ENCODE measurements at regions not wholly inside any gene's neighbourhood (a gene's known extent, or its start where the extent isn't known, plus 50 kb on each side); places are given as distances from the start of the nearest gene placed in this dataset.

DNA sequence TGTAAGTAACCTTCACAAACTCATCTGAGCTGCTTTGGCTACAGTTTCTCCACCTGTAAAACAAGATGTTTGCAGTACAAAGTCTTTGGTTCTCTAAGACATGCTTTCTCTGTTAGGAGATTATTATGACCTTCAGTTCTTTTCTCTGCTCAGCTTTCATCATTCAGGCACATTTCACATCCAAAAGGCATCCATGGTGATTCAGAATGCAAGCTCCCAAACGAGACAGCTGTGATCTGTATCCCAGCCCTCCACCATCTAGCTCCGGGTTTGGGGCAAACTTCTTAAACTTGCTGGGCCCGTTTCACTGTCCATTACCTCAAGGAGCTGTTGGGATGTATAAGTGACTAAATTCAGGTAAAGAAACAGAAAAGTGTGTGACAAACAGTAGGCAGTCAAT is 95.8 kb upstream of the COL1A2 start:
- Mint-ChIP-seq H3K27me3 (ENCODE audit: low read depth, unreplicated experiment) (no peaks in the 10 kb centered on the region), H3K9me3 (ENCODE audit: unreplicated experiment) (no peaks in the 10 kb centered on the region), H3K4me1 (ENCODE audit: low read depth, unreplicated experiment) (peaks cover 76% of the 10 kb centered on the region), H3K27ac (ENCODE audit: unreplicated experiment) (peak overlapping the region; percentile 99), H3K36me3 (ENCODE audit: low read depth, unreplicated experiment) (no peaks in the 10 kb centered on the region), H3K4me3 (ENCODE audit: unreplicated experiment) (peak overlapping the region; percentile 75)
- no peaks in the 10 kb centered on the region for H3K36me3 ChIP-seq (ENCODE audit: insufficient read depth, low read length)
- FAIRE-seq = no peak
- TF ChIP-seq, protein P1, sequence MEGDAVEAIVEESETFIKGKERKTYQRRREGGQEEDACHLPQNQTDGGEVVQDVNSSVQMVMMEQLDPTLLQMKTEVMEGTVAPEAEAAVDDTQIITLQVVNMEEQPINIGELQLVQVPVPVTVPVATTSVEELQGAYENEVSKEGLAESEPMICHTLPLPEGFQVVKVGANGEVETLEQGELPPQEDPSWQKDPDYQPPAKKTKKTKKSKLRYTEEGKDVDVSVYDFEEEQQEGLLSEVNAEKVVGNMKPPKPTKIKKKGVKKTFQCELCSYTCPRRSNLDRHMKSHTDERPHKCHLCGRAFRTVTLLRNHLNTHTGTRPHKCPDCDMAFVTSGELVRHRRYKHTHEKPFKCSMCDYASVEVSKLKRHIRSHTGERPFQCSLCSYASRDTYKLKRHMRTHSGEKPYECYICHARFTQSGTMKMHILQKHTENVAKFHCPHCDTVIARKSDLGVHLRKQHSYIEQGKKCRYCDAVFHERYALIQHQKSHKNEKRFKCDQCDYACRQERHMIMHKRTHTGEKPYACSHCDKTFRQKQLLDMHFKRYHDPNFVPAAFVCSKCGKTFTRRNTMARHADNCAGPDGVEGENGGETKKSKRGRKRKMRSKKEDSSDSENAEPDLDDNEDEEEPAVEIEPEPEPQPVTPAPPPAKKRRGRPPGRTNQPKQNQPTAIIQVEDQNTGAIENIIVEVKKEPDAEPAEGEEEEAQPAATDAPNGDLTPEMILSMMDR (IDR thresholded peaks at IDR 0.05; ENCODE audit: insufficient read depth, low read depth, low read length) = no peak
- TF ChIP-seq EZH2 (IDR thresholded peaks at IDR 0.05; ENCODE audit: insufficient read depth, low read length) = no peak
- peaks cover 70% of the 10 kb centered on the region for H3K4me1 ChIP-seq (ENCODE audit: insufficient read depth, low read length)
- H2AFZ ChIP-seq (ENCODE audit: low read depth, low read length) = peak overlapping the region; percentile 14
- H3K27ac ChIP-seq (ENCODE audit: low read depth, low read length) = peak overlapping the region; percentile 100
- peak overlapping the region; percentile 77 for H3K4me2 ChIP-seq (ENCODE audit: low read length)
- peak; percentile 72 for DNase-seq (ENCODE audit: low read depth)
- no peaks in the 10 kb centered on the region for H4K20me1 ChIP-seq (ENCODE audit: insufficient read depth, low read length)
- H3K27me3 ChIP-seq (ENCODE audit: insufficient read depth, low read length) = no peaks in the 10 kb centered on the region
- no peaks in the 10 kb centered on the region for H3K9me3 ChIP-seq (ENCODE audit: insufficient read depth, low read depth, low read length)
- H3K9ac ChIP-seq (ENCODE audit: low read length) = peak overlapping the region; percentile 70
- no peak overlapping the region for H3K4me3 ChIP-seq (ENCODE audit: insufficient read depth, low read depth, low read length)
- peaks cover 16% of the 10 kb centered on the region for H3K79me2 ChIP-seq (ENCODE audit: insufficient read depth, low read length)

DNA sequence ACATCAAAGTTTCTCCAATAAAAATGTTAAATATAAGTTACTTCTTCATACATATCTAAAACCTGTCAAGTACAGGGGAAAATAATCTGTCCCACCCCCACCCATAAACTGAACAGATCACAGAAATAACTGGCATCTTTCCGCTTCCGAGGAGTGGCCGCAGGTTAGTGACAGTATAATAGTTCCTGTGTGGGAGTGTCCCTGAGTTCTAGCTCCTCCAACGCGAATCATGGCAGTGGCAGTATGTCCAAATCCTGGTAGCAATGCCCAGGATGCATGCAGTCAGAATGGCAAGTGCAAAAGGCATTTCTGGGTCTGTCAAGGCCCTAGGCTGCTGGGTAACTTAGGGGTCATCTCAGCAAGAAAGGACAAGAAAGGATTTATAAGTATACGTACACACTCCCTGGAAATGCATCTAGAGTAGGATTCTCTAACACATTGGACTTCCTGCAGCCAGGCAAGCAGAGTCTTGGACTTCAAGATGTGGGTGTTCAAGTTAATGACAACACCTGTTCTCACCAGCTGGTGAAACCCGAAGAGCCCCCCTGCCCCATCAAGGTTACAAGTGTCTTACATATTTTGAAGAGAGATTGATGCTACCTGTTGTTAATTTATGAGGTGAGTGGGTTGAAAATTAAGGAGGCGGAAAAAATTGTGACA is 94.4 kb upstream of the COL1A2 start:
- Mint-ChIP-seq H3K4me3 (ENCODE audit: unreplicated experiment) (peak overlapping the region; percentile 77), H3K27me3 (ENCODE audit: low read depth, unreplicated experiment) (no peaks in the 10 kb centered on the region), H3K27ac (ENCODE audit: unreplicated experiment) (peak overlapping the region; percentile 99), H3K36me3 (ENCODE audit: low read depth, unreplicated experiment) (peaks cover 5% of the 10 kb centered on the region), H3K9me3 (ENCODE audit: unreplicated experiment) (peaks cover 4% of the 10 kb centered on the region), H3K4me1 (ENCODE audit: low read depth, unreplicated experiment) (peaks cover 73% of the 10 kb centered on the region)
- no peak for TF ChIP-seq EZH2 (IDR thresholded peaks at IDR 0.05; ENCODE audit: insufficient read depth, low read length)
- TF ChIP-seq, protein P1 (IDR thresholded peaks at IDR 0.05; ENCODE audit: insufficient read depth, low read depth, low read length) = no peak
- Histone ChIP-seq H3K9me3 (ENCODE audit: insufficient read depth, low read depth, low read length) (no peaks in the 10 kb centered on the region), H4K20me1 (ENCODE audit: insufficient read depth, low read length) (no peaks in the 10 kb centered on the region), H3K27ac (ENCODE audit: low read depth, low read length) (peak overlapping the region; percentile 100), H3K4me1 (ENCODE audit: insufficient read depth, low read length) (peaks cover 71% of the 10 kb centered on the region), H3K79me2 (ENCODE audit: insufficient read depth, low read length) (peaks cover 16% of the 10 kb centered on the region), H3K36me3 (ENCODE audit: insufficient read depth, low read length) (no peaks in the 10 kb centered on the region), H3K4me3 (ENCODE audit: insufficient read depth, low read depth, low read length) (no peak overlapping the region), H2AFZ (ENCODE audit: low read depth, low read length) (no peak overlapping the region), H3K9ac (ENCODE audit: low read length) (peak overlapping the region; percentile 91), H3K4me2 (ENCODE audit: low read length) (peak overlapping the region; percentile 87), H3K27me3 (ENCODE audit: insufficient read depth, low read length) (no peaks in the 10 kb centered on the region)
- FAIRE-seq = no peak
- DNase-seq (ENCODE audit: low read depth) = no peak

DNA sequence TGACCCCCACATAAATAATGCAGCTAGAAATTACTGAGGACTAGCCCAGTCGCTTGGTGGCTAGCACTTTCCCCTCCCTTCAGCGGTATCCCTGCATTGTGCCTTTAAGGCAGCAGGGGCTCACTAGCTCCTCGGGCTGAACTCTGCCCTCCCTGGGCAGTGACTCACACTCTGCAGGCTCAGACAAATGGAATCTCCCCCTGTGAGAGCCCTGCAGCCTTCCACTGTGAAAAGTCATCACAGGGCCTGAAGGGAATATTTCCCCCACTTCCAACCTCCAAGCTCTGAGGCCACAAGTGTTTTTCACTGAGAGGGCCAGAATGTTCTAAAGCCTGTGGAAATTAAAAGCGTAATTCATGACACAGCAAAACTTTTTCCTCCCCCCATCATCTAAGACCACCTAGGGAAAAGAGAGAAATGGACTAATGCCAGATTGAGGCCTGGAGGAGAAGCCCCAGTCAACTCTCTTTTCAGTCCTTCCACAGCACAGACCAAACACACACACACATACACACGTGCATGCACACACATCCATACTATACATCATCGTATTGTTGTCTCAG is 93.6 kb upstream of the COL1A2 start:
- no peak for TF ChIP-seq EZH2 (IDR thresholded peaks at IDR 0.05; ENCODE audit: insufficient read depth, low read length)
- TF ChIP-seq, protein P1 (IDR thresholded peaks at IDR 0.05; ENCODE audit: insufficient read depth, low read depth, low read length) = no peak
- peak; percentile 97 for DNase-seq (ENCODE audit: low read depth)
- H3K27me3 ChIP-seq (ENCODE audit: insufficient read depth, low read length) = no peaks in the 10 kb centered on the region
- H2AFZ ChIP-seq (ENCODE audit: low read depth, low read length) = peak overlapping the region; percentile 32
- no peaks in the 10 kb centered on the region for H3K36me3 ChIP-seq (ENCODE audit: insufficient read depth, low read length)
- no peaks in the 10 kb centered on the region for H3K9me3 ChIP-seq (ENCODE audit: insufficient read depth, low read depth, low read length)
- Mint-ChIP-seq H3K9me3 (ENCODE audit: unreplicated experiment) (peaks cover 4% of the 10 kb centered on the region), H3K4me1 (ENCODE audit: low read depth, unreplicated experiment) (peaks cover 73% of the 10 kb centered on the region), H3K36me3 (ENCODE audit: low read depth, unreplicated experiment) (peaks cover 5% of the 10 kb centered on the region), H3K4me3 (ENCODE audit: unreplicated experiment) (peak overlapping the region; percentile 77), H3K27ac (ENCODE audit: unreplicated experiment) (peak overlapping the region; percentile 99), H3K27me3 (ENCODE audit: low read depth, unreplicated experiment) (no peaks in the 10 kb centered on the region)
- peaks cover 16% of the 10 kb centered on the region for H3K79me2 ChIP-seq (ENCODE audit: insufficient read depth, low read length)
- peak overlapping the region; percentile 100 for H3K27ac ChIP-seq (ENCODE audit: low read depth, low read length)
- peak overlapping the region; percentile 87 for H3K4me2 ChIP-seq (ENCODE audit: low read length)
- no peaks in the 10 kb centered on the region for H4K20me1 ChIP-seq (ENCODE audit: insufficient read depth, low read length)
- peak; percentile 98 for FAIRE-seq
- peaks cover 71% of the 10 kb centered on the region for H3K4me1 ChIP-seq (ENCODE audit: insufficient read depth, low read length)
- peak overlapping the region; percentile 91 for H3K9ac ChIP-seq (ENCODE audit: low read length)
- peak overlapping the region; percentile 40 for H3K4me3 ChIP-seq (ENCODE audit: insufficient read depth, low read depth, low read length)

Measured in astrocyte (in vitro differentiated cells and primary cell).